Muscle layer of colon (tissue), 2 donors: ENCODE measurements at regions not wholly inside any gene's neighbourhood (a gene's known extent, or its start where the extent isn't known, plus 50 kb on each side); places are given as distances from the start of the nearest gene placed in this dataset.
"Not testable (repeated sequence)": the region's sequence is repeated elsewhere in the genome, so short reads cannot be mapped to it uniquely, and the experiment has no call there.

ENCODE experiments used
- H3K27ac ChIP-seq: one replicate; pipeline ENCODE4 v1.7.0; 2013; ENCODE audit warnings: low read depth, mild to moderate bottlenecking, low read length, moderate library complexity
- H3K27me3 ChIP-seq, 2 donors: one replicate each; pipeline ENCODE4 v1.7.0; 2013; ENCODE audit warnings: low read length in 2 of 2, mild to moderate bottlenecking in 2 of 2; ENCODE audit not compliant: insufficient read depth in 2 of 2, control insufficient read depth in 1 of 2
- H3K36me3 ChIP-seq: one replicate; pipeline ENCODE4 v1.7.0; 2013; ENCODE audit warnings: mild to moderate bottlenecking, low read length; ENCODE audit not compliant: insufficient read depth
- H3K4me1 ChIP-seq: one replicate; pipeline ENCODE4 v1.7.0; 2013; ENCODE audit warnings: mild to moderate bottlenecking, low read length; ENCODE audit not compliant: insufficient read depth
- H3K4me3 ChIP-seq, 2 donors: one replicate each; pipeline ENCODE4 v1.7.0; 2013; ENCODE audit warnings: low read length in 2 of 2, low read depth in 1 of 2, mild to moderate bottlenecking in 1 of 2, moderate library complexity in 1 of 2
- H3K9ac ChIP-seq: one replicate; pipeline ENCODE4 v1.7.0; 2013; ENCODE audit warnings: low read length
- H3K9me3 ChIP-seq: one replicate; pipeline ENCODE4 v1.7.0; 2013; ENCODE audit warnings: mild to moderate bottlenecking, low read length
- donor health status: abdominal sarcoma.
- donor health status: Adenocarcinoma of cecum.

DNA sequence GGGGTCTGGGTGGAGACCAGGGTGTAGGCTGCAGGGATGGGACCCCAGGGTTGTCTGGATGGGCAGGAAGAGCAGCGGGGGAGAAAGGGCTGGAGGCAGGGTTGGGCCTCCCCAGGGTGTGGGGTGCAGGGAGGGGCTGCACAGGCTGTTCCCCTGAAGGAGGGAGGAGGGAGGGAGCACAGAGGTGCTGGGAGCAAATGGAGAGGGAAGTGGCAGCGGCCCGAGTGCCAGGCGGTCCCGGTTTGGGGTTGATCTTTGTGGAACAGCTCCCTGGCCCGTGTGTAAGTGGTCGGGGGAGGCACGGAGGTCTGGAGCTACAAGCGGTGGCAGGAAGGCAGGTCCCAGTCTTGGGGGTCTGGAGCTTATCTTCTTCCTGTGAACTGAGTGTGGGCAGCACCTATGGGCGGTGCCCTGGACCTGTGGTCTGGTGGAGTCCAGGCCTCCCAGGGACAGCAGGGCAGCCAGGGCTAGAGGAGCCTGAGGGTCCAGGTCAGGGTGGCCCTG is 391.6 kb downstream of the TMEM121 start:
- no peaks in the 10 kb centered on the region for H3K36me3 ChIP-seq
- H3K9ac ChIP-seq = no peak overlapping the region
- no peak overlapping the region for H3K4me3 ChIP-seq
- H3K9me3 ChIP-seq = no peaks in the 10 kb centered on the region
- no peaks in the 10 kb centered on the region for H3K4me1 ChIP-seq
- no peaks in the 10 kb centered on the region for H3K27me3 ChIP-seq
- H3K27ac ChIP-seq = no peak overlapping the region

DNA sequence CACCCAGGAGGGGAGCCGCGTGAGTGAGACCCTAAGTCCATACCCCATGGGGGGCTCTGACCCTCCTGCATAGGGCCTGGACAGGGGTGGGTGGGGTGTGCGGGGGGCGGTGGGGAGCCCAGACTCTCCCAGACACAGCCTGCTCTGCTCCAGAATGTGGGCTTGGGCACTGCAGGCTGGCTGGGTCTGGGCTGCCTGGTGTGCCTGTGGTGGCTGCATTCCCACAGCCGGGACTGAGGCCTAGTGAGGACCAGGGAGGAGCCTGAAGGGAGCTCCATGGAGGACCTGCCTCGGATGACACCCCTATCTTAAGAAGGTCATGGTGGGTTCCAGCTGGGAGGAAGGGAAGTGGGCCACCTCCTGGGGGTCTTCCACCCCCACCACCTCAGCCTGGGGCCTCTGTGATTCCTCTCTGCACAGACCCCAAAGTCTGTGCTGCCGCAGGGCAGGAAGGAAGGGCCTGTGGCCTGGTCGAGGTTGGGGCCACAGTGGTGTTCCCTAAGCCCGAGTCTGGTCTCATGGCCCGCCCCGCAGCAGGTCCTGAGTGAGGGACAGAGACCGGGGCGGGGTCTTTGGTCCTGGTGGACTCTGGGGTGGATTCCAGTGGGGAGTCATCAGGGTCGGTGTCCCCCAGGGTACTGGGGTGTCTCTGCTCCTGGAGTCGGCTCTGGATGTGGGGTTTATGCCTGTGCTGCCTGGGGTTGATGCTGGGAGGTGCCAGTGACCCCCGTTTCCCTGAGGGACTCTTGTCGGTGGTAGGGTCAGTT is 392.3 kb downstream of the TMEM121 start:
- no peaks in the 10 kb centered on the region for H3K9me3 ChIP-seq
- H3K4me1 ChIP-seq = no peaks in the 10 kb centered on the region
- H3K4me3 ChIP-seq = no peak overlapping the region
- H3K9ac ChIP-seq = no peak overlapping the region
- H3K27ac ChIP-seq = no peak overlapping the region
- no peaks in the 10 kb centered on the region for H3K27me3 ChIP-seq
- H3K36me3 ChIP-seq = no peaks in the 10 kb centered on the region

DNA sequence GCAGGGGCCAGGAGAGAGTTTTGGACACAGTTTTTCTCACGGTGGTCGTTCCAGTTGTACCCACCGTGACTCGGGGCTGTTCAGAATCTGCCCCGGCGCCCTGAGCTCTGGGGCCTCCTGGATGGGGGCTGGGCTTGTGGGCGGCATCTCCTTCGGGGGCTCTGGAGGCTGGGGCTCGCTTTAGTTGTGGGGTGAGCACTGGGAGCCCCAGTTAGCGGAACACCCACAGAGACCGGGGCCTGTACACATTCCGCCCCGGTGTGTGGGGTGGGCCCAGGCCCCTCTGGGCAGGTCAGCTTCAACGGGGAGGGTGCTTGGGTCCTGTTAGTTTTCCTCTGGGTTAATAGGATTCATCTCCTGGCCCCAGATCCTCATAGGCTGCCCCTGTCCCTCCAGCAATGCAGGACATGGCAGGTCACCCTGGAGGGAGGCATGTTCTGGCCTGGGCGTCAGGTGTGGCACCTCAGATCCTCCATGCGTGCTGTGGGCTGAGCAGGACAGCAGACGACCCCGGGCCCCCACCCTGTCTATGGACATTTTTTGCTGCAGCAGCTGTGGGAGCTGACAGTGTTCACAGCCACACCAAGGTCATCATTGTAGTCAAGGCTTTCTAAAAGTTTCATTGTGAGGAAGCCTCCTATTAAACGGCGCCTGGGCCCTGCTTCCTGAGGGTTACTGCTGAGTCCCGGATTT is 393.2 kb downstream of the TMEM121 start:
- no peak overlapping the region for H3K27ac ChIP-seq
- no peak overlapping the region for H3K9ac ChIP-seq
- no peak overlapping the region for H3K4me3 ChIP-seq
- no peaks in the 10 kb centered on the region for H3K9me3 ChIP-seq
- no peaks in the 10 kb centered on the region for H3K4me1 ChIP-seq
- no peaks in the 10 kb centered on the region for H3K36me3 ChIP-seq
- H3K27me3 ChIP-seq = no peaks in the 10 kb centered on the region

DNA sequence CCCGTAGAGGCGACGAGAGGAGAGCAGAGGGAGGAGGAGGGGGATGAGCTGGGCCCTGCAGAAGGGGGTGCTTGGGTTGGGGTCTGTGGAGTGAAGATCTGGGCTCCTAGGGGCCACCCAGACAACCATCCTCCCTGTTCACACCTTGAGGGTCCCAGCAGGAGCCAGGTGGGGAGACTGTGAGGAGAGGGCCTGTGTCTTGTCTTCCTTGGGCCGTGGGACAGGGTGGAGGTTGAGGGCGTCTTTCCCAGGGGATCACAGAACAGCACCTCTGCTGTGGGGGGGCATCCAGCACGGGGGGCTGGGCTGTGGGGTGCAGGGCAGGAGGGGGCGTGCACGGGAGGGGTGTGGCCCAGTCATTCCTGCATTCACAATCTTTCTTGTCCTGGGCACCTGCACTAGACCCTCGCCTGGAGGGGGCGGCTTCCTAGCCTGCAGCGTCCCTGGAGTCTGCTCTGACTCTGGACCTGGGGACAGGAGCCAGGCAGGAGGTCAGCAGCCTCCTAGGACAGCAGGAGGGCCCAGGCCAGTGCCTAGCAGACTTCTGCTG is 393.8 kb downstream of the TMEM121 start:
- H3K27ac ChIP-seq, H3K4me3 ChIP-seq, H3K9me3 ChIP-seq, H3K36me3 ChIP-seq, H3K4me1 ChIP-seq, H3K27me3 ChIP-seq, H3K9ac ChIP-seq: not testable (repeated sequence)

DNA sequence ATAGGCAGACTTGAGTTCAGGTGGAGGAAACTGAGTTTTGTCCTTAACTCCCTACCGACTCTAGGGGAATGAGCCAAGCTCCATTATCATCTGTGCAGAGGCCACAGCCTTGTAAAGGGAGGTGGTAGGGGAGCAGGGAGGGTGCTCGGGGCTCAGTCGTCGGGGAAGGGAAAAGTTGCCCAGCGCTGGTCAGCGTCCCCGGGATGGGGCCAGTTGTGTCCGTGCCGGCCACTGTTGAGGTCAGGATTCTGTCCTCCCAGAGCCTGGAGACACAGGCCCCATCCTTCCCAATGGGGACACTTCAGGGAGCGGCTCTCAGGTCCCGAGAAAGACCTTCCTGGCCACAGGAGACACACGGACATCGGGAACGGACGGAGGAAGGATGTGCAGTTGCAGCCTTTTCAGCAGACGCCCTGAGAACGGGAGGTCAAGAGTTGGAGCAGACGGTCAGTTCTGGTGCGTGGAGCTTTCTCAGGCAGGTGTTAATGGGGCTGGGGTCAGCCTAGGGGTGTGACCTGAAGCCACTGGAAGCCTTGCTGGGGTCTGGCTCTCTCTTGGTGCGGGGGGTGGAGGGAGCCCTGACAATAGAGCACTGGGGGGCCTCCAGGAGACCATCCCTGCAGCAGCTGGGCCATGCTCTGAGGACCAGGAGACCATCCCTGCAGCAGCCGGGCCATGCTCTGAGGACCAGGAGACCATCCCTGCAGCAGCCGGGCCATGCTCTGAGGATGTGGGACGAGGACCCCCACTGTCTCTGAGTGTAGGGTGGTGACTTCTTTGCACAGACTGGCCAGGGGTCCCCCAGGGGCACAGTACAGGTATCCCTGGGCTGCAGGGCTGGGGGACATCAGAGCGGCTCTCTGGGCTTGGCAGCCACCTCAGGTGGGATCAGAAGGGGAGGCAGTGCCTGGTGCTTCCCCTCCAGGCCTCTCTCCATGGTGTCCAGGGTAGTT is 394.7 kb downstream of the TMEM121 start:
- H3K4me1 ChIP-seq, H3K36me3 ChIP-seq, H3K27ac ChIP-seq, H3K9ac ChIP-seq, H3K27me3 ChIP-seq, H3K4me3 ChIP-seq, H3K9me3 ChIP-seq: not testable (repeated sequence)

DNA sequence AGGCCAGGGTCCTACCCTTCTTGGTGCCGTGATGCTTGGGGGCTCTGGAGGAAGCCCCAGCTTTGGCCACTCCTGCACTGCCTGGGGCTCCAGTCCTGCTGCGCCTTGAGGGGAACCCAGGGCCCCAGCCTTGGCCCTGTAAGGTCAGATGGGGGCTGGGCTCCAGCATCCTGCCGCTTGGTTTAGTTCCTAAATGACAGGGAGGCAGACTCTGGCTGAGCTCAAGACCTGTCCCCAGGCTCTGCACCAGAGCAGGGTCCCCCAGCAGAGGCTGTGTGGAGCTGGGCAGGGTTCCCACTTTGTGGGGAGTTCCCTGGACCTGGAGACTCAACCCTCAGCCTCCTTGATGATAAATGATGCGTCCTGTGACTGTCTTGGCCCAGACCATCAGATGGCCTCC is 395.4 kb downstream of the TMEM121 start:
- H3K4me1 ChIP-seq, H3K27me3 ChIP-seq, H3K36me3 ChIP-seq, H3K9me3 ChIP-seq, H3K9ac ChIP-seq, H3K27ac ChIP-seq, H3K4me3 ChIP-seq: not testable (repeated sequence)

DNA sequence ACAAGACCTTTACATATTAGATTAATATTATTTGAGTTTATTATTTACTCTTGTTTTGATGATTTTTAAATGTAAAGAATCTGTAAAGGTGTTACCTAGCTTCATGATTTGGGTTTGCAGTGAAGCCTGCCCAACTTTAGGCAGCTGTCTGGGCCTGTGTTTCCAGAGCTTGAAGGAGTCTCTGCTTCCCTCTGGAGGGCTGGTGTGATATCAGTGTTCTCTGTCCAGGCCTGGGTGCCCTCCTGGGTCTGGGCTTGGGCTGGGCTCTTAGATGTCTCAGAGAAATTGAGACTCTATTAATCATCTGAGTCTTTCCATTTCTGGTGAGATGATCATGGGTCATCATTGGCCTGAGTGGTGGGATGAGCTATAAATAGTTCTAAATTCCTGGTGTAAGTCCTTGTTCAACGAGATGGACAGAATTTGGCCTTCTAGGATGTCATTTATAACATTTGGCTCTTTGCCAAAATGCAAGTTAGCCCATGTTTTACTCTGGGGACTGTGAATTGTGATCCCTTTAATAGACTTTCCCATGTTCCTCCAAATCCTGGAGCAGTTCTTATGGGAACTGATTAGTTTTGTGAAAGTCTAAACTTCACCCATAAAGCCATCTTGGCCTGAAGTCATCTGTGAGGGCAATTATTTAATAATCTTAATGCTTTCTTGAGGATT is 397.3 kb downstream of the TMEM121 start:
- not testable (repeated sequence) for H3K27ac ChIP-seq

DNA sequence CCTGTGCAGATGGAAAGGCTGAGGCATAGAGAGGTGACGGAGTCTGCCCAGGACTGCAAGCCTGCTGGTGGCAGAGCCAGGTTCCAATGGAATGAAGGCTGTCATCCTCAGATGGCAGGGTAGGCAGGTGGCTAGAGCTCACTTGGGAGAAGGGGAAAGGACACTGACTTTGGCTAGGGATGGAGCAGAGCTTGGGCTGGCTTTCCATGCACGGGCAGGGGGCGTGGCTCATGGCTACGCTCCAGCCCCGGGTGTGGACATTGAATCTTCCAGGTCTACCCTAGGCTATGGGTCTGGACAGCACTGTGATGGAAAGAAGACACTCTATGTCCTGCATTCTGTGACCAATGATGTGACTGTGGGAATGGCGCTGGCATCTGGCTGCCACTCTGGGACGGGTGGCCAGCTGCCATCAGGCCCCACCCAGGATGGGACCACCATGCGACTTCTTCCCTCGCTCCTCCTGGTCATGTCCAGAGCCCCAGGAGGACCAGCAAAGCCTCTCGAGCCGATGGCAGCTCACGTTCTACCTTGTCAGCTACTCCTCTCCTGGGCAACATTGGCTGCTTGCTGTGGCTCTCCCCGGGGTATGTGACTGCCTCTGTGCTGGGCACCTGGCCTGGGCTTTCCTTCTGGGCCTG is 398.7 kb downstream of the TMEM121 start:
- no peaks in the 10 kb centered on the region for H3K27me3 ChIP-seq
- no peak overlapping the region for H3K27ac ChIP-seq
- H3K9me3 ChIP-seq = no peaks in the 10 kb centered on the region
- H3K9ac ChIP-seq = no peak overlapping the region
- no peak overlapping the region for H3K4me3 ChIP-seq
- H3K4me1 ChIP-seq = no peaks in the 10 kb centered on the region
- H3K36me3 ChIP-seq = no peaks in the 10 kb centered on the region

More for the DNA sequence above, 397.3 kb downstream of the TMEM121 start:
- not testable (repeated sequence) for H3K9ac ChIP-seq, H3K36me3 ChIP-seq, H3K9me3 ChIP-seq, H3K4me3 ChIP-seq, H3K4me1 ChIP-seq, H3K27me3 ChIP-seq

DNA sequence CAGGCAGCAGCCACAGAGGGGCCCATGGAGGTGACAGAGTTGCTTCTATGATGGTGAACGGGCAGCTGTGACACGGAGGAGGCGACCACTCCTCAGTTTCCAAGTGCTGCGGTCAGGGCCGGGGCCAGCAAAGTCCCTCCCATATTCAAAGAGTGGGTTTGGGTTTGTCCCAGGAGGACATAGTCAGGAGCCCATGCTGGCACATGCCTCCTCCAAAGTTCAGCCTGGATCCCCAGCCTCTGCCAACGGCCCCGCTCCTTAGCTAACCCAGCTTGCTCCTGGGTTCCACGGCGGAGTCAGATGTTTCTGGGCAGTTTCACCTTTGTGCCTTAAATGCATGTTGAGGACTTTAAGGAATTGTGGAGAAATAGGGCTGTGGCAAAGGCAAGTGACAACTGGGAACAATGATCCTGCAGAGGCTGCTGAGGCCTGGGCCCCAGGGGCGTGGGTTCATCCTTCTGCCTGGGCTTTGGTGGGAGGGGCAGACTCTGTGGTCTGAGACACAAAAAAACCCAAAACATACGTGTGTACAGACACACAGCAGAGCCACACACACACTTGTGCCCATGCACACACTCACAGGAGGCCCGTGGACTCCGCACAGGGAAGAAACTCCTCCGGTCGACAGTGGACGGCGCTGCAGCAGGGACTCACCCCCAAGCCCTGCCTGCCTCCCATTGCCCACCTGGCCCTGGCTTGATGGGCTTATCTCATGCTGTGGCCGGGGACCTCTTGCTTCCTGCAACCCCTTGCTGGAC is 399.4 kb downstream of the TMEM121 start:
- no peak overlapping the region for H3K27ac ChIP-seq
- H3K4me1 ChIP-seq = no peaks in the 10 kb centered on the region
- no peaks in the 10 kb centered on the region for H3K9me3 ChIP-seq
- H3K36me3 ChIP-seq = no peaks in the 10 kb centered on the region
- no peaks in the 10 kb centered on the region for H3K27me3 ChIP-seq
- no peak overlapping the region for H3K9ac ChIP-seq
- no peak overlapping the region for H3K4me3 ChIP-seq
